ENCODE measurements at regions not wholly inside any gene's neighbourhood (a gene's known extent, or its start where the extent isn't known, plus 50 kb on each side); places are given as distances from the start of the nearest gene placed in this dataset.

GRCh38 chr6:14282854-14283505 lies 165.4 kb downstream of the CD83 start (continued):
- TF ChIP-seq ONECUT2 (CRISPR knock-in tag; IDR thresholded peaks at IDR 0.05) (peak; percentile 67; the same call in 1 of the 2 replicates), TOPORS (CRISPR knock-in tag; IDR thresholded peaks at IDR 0.05) (no peak), ZNF772 (CRISPR knock-in tag; IDR thresholded peaks at IDR 0.05) (no peak), BHLHE40 (IDR thresholded peaks at IDR 0.05; ENCODE audit: low read length) (peak; percentile 86), FOXP1 (IDR thresholded peaks at IDR 0.05) (no peak), FOXP1 (CRISPR knock-in tag; IDR thresholded peaks at IDR 0.05) (peak; percentile 52; the same call in 1 of the 2 replicates), NR2F6 (IDR thresholded peaks at IDR 0.05) (0 out of 2 replicates have a peak, but pooled peaks have one; percentile 15), NR2F6 (CRISPR knock-in tag; IDR thresholded peaks at IDR 0.05) (no peak), ZNF616 (CRISPR knock-in tag; IDR thresholded peaks at IDR 0.05; ENCODE audit: low read depth) (no peak), TBX2 (CRISPR knock-in tag; IDR thresholded peaks at IDR 0.05; ENCODE audit: borderline replicate concordance) (no peak)
- TF ChIP-seq, protein P1, sequence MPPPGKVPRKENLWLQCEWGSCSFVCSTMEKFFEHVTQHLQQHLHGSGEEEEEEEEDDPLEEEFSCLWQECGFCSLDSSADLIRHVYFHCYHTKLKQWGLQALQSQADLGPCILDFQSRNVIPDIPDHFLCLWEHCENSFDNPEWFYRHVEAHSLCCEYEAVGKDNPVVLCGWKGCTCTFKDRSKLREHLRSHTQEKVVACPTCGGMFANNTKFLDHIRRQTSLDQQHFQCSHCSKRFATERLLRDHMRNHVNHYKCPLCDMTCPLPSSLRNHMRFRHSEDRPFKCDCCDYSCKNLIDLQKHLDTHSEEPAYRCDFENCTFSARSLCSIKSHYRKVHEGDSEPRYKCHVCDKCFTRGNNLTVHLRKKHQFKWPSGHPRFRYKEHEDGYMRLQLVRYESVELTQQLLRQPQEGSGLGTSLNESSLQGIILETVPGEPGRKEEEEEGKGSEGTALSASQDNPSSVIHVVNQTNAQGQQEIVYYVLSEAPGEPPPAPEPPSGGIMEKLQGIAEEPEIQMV (CRISPR knock-in tag; IDR thresholded peaks at IDR 0.05; ENCODE audit: low read depth), result no peak

DNA sequence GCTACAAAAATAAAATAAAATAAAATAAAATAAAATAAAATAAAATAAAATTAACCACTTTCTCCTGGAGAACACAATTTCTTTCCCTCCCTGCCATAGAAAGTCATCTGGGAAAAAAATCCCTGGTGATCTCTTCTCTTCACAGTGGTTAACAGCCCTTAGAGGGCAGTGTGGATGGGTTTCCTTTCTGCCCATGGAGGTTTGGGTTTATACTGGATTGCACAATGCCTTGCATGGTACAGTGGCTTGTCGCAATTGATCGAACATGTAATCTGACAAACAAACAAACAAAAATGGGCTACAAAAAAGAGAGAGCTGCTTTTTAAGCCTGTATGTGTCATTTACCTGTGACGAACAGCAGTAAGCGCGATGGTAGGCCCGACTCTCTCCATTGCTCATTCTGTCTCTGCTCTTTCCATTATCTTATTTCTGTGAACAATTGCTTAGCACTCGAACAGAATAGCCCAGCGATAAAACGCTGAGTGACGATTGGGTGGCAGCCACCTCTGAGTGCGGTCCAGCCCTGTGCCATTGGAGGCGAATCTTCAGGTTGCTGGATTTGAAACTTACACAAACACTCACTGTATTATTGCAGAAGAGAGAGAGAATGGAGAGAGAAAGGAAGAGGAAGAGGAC lies 166.1 kb downstream of the CD83 start:
- no peak overlapping the region for H3K4me3 ChIP-seq (replicated peaks in 1 of 3; ENCODE audit: insufficient read depth in 1 of 3, low read depth in 2 of 3, low read length in 3 of 3)
- ATAC-seq, result peak; percentile 38; the same call in 1 of the 3 replicates
- H4K20me1 ChIP-seq (ENCODE audit: insufficient read depth, low read length), result no peaks in the 10 kb centered on the region
- FAIRE-seq, result no peak
- POLR2A ChIA-PET, result no interaction called here
- H3K4me2 ChIP-seq (ENCODE audit: low read depth, low read length), result no peak overlapping the region
- no peaks in the 10 kb centered on the region; a peak in 2 of 5 replicates for H3K27me3 ChIP-seq (ENCODE audit: control insufficient read depth in 1 of 2, insufficient read depth in 2 of 2, low read length in 2 of 2)
- no peak overlapping the region for H3K9ac ChIP-seq (ENCODE audit: insufficient read depth, low read depth, low read length)
- H3K36me3 ChIP-seq (replicated peaks in 1 of 2; ENCODE audit: control insufficient read depth in 1 of 2, insufficient read depth in 2 of 2, low read length in 2 of 2), result no peaks in the 10 kb centered on the region
- intact Hi-C loops (cut with micrococcal nuclease; ENCODE audit: unreplicated experiment) (no loop called here), in situ Hi-C loops (cut with HindIII; ENCODE audit: extremely low pct_ligation_motif_present, low pct_unique_long_range_greater_than_20kb) (no loop called here)
- CTCF ChIA-PET (ENCODE audit: low intra/inter-chr PET ratio, low total read pairs), result no interaction called here
- no peaks in the 10 kb centered on the region for H3K79me2 ChIP-seq (ENCODE audit: insufficient read depth, low read length)
- 73% methylated on average over 12 of the region's 12 CpGs for WGBS (ENCODE audit: low lambda C conversion rate)
- no TSS peak for BruUV-seq (replicated peaks)
- peaks cover 6% of the 10 kb centered on the region; the same call in 1 of the 2 replicates for H3K4me1 ChIP-seq (ENCODE audit: insufficient read depth, low read length)
- H2AFZ ChIP-seq (ENCODE audit: low read length), result no peak overlapping the region
- H3K27ac ChIP-seq (ENCODE audit: extremely low read length, insufficient read depth, low read length), result no peak overlapping the region
- no peaks in the 10 kb centered on the region for H3K9me3 ChIP-seq (ENCODE audit: low read length)
- DNase-seq (ENCODE audit: low spot score), result no peak
- TF ChIP-seq ZNF318 (CRISPR knock-in tag; IDR thresholded peaks at IDR 0.05) (no peak), ZFP36 (IDR thresholded peaks at IDR 0.05; ENCODE audit: borderline replicate concordance, low read depth, low read length, partially characterized antibody) (no peak)

Data from HepG2 (cell line).